ENCODE measurements at regions not wholly inside any gene's neighbourhood (a gene's known extent, or its start where the extent isn't known, plus 50 kb on each side); places are given as distances from the start of the nearest gene placed in this dataset.

DNA sequence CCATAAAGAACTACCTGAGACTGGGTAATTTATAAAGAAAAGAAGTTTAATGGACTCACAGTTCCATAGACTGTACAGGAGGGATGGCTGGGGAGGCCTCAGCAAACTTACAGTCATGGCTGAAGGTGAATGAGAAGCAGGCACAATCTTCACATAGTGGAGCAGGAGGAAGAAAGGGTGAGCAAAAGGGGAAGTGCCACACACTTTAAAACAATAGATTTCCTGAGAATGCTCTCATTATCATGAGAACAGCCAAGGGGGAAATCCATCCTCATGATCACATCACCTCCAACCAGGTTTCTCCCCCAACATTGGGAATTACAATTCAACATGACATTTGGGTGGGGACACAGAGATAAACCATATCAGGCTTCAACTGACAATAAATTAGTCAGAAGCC lies 664.9 kb downstream of the TAF11L14 start:
- TF ChIP-seq UBTF (CRISPR knock-in tag; IDR thresholded peaks at IDR 0.05) (no peak), KDM1A (CRISPR knock-in tag; IDR thresholded peaks at IDR 0.05) (no peak), BCL6 (CRISPR knock-in tag; IDR thresholded peaks at IDR 0.05) (no peak), CBX1 (IDR thresholded peaks at IDR 0.05; ENCODE audit: low read depth) (no peak), E2F1 (CRISPR knock-in tag; IDR thresholded peaks at IDR 0.05) (no peak), ELF4 (CRISPR knock-in tag; IDR thresholded peaks at IDR 0.05; ENCODE audit: borderline replicate concordance) (no peak), CREB1 (IDR thresholded peaks at IDR 0.05) (no peak), CREB1 (CRISPR knock-in tag; IDR thresholded peaks at IDR 0.05) (no peak), POLR2A (IDR thresholded peaks at IDR 0.05; ENCODE audit: insufficient read depth in 1 of 2, low read depth in 2 of 2, low read length in 2 of 2) (no peak), MAFK (conservative IDR thresholded peaks at IDR 0.05 in 1 of 2, IDR thresholded peaks at IDR 0.05 in 1 of 2; ENCODE audit: low read length in 2 of 2) (no peak)
- TF ChIP-seq, protein P1, sequence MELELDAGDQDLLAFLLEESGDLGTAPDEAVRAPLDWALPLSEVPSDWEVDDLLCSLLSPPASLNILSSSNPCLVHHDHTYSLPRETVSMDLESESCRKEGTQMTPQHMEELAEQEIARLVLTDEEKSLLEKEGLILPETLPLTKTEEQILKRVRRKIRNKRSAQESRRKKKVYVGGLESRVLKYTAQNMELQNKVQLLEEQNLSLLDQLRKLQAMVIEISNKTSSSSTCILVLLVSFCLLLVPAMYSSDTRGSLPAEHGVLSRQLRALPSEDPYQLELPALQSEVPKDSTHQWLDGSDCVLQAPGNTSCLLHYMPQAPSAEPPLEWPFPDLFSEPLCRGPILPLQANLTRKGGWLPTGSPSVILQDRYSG (CRISPR knock-in tag; IDR thresholded peaks at IDR 0.05) = no peak
- TF ChIP-seq, protein P2, sequence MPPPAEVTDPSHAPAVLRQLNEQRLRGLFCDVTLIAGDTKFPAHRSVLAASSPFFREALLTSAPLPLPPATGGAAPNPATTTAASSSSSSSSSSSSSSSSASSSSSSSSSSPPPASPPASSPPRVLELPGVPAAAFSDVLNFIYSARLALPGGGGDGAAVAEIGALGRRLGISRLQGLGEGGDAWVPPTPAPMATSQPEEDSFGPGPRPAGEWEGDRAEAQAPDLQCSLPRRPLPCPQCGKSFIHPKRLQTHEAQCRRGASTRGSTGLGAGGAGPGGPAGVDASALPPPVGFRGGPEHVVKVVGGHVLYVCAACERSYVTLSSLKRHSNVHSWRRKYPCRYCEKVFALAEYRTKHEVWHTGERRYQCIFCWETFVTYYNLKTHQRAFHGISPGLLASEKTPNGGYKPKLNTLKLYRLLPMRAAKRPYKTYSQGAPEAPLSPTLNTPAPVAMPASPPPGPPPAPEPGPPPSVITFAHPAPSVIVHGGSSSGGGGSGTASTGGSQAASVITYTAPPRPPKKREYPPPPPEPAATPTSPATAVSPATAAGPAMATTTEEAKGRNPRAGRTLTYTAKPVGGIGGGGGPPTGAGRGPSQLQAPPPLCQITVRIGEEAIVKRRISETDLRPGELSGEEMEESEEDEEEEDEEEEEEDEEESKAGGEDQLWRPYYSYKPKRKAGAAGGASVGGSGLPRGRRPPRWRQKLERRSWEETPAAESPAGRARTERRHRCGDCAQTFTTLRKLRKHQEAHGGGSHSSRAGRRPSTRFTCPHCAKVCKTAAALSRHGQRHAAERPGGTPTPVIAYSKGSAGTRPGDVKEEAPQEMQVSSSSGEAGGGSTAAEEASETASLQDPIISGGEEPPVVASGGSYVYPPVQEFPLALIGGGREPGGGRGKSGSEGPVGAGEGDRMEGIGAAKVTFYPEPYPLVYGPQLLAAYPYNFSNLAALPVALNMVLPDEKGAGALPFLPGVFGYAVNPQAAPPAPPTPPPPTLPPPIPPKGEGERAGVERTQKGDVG (CRISPR knock-in tag; IDR thresholded peaks at IDR 0.05; ENCODE audit: borderline replicate concordance) = no peak

Measured in HepG2 (cell line).